ENCODE measurements at regions not wholly inside any gene's neighbourhood (a gene's known extent, or its start where the extent isn't known, plus 50 kb on each side); places are given as distances from the start of the nearest gene placed in this dataset.

GRCh38 chr13:103694033-103694432 lies 627.8 kb upstream of the SLC10A2 start:
- Histone ChIP-seq H3K27me3 (ENCODE audit: insufficient read depth, low read length, poor library complexity) (no peaks in the 10 kb centered on the region), H4K20me1 (ENCODE audit: insufficient read depth, low read length) (no peaks in the 10 kb centered on the region), H3K9me3 (ENCODE audit: insufficient read depth, low read length, severe bottlenecking) (no peaks in the 10 kb centered on the region), H3K4me3 (ENCODE audit: low read depth in 1 of 2, low read length in 2 of 2) (no peak overlapping the region), H3K79me2 (ENCODE audit: insufficient read depth, low read length) (no peaks in the 10 kb centered on the region), H3K4me1 (ENCODE audit: insufficient read depth, low read length) (no peaks in the 10 kb centered on the region), H3K27ac (ENCODE audit: low read length) (no peak overlapping the region), H2AFZ (ENCODE audit: low read depth, low read length) (no peak overlapping the region), H3K9ac (ENCODE audit: low read depth, low read length) (no peak overlapping the region), H3K36me3 (ENCODE audit: insufficient read depth, low read length) (no peaks in the 10 kb centered on the region), H3K4me2 (ENCODE audit: insufficient read depth, low read length) (no peak overlapping the region)
- ATAC-seq (ENCODE audit: insufficient read depth, low read depth) (no peak), DNase-seq (no peak)
- TF ChIP-seq, protein P1, sequence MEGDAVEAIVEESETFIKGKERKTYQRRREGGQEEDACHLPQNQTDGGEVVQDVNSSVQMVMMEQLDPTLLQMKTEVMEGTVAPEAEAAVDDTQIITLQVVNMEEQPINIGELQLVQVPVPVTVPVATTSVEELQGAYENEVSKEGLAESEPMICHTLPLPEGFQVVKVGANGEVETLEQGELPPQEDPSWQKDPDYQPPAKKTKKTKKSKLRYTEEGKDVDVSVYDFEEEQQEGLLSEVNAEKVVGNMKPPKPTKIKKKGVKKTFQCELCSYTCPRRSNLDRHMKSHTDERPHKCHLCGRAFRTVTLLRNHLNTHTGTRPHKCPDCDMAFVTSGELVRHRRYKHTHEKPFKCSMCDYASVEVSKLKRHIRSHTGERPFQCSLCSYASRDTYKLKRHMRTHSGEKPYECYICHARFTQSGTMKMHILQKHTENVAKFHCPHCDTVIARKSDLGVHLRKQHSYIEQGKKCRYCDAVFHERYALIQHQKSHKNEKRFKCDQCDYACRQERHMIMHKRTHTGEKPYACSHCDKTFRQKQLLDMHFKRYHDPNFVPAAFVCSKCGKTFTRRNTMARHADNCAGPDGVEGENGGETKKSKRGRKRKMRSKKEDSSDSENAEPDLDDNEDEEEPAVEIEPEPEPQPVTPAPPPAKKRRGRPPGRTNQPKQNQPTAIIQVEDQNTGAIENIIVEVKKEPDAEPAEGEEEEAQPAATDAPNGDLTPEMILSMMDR (IDR thresholded peaks at IDR 0.05; ENCODE audit: borderline replicate concordance, extremely low read depth, low read length, poor library complexity, severe bottlenecking), result no peak
- no peak for TF ChIP-seq EZH2 (IDR thresholded peaks at IDR 0.05; ENCODE audit: borderline replicate concordance, low read depth, low read length, severe bottlenecking)

GRCh38 chr13:103692442-103692841 lies 626.2 kb upstream of the SLC10A2 start:
- Histone ChIP-seq H3K4me2 (ENCODE audit: insufficient read depth, low read length) (no peak overlapping the region), H3K4me1 (ENCODE audit: insufficient read depth, low read length) (no peaks in the 10 kb centered on the region), H2AFZ (ENCODE audit: low read depth, low read length) (no peak overlapping the region), H3K27ac (ENCODE audit: low read length) (no peak overlapping the region), H3K27me3 (ENCODE audit: insufficient read depth, low read length, poor library complexity) (no peaks in the 10 kb centered on the region), H3K9me3 (ENCODE audit: insufficient read depth, low read length, severe bottlenecking) (no peaks in the 10 kb centered on the region), H4K20me1 (ENCODE audit: insufficient read depth, low read length) (no peaks in the 10 kb centered on the region), H3K9ac (ENCODE audit: low read depth, low read length) (no peak overlapping the region), H3K36me3 (ENCODE audit: insufficient read depth, low read length) (no peaks in the 10 kb centered on the region), H3K79me2 (ENCODE audit: insufficient read depth, low read length) (no peaks in the 10 kb centered on the region), H3K4me3 (ENCODE audit: low read depth in 1 of 2, low read length in 2 of 2) (no peak overlapping the region)
- TF ChIP-seq, protein P1 (IDR thresholded peaks at IDR 0.05; ENCODE audit: borderline replicate concordance, extremely low read depth, low read length, poor library complexity, severe bottlenecking), result no peak
- TF ChIP-seq EZH2 (IDR thresholded peaks at IDR 0.05; ENCODE audit: borderline replicate concordance, low read depth, low read length, severe bottlenecking), result no peak
- DNase-seq, result no peak
- no peak for ATAC-seq (ENCODE audit: insufficient read depth, low read depth)

DNA sequence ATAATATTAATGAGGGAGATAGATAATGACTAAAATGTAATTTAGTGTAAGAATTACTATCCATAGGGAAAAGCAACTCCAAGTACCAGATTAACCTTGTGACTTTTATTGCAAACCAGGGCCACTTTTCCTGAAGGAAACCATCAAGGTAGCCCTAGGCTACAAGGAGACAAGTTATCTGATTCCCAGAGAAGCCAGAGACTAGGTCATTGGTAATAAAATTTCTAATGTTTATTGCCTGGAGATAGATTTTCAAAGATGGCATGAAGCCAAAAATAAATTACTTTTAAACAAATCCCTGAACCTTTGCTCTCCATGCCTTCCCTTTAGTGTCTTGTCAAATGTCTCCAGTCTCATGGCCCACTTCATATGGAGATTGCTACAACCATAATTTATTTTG lies 610.1 kb upstream of the SLC10A2 start:
- Histone ChIP-seq H3K4me2 (ENCODE audit: insufficient read depth, low read length) (no peak overlapping the region), H3K4me1 (ENCODE audit: insufficient read depth, low read length) (no peaks in the 10 kb centered on the region), H3K27me3 (ENCODE audit: insufficient read depth, low read length, poor library complexity) (no peaks in the 10 kb centered on the region), H4K20me1 (ENCODE audit: insufficient read depth, low read length) (no peaks in the 10 kb centered on the region), H3K4me3 (ENCODE audit: low read depth in 1 of 2, low read length in 2 of 2) (no peak overlapping the region), H2AFZ (ENCODE audit: low read depth, low read length) (no peak overlapping the region), H3K36me3 (ENCODE audit: insufficient read depth, low read length) (no peaks in the 10 kb centered on the region), H3K79me2 (ENCODE audit: insufficient read depth, low read length) (no peaks in the 10 kb centered on the region), H3K27ac (ENCODE audit: low read length) (no peak overlapping the region), H3K9ac (ENCODE audit: low read depth, low read length) (no peak overlapping the region), H3K9me3 (ENCODE audit: insufficient read depth, low read length, severe bottlenecking) (no peaks in the 10 kb centered on the region)
- no peak for ATAC-seq (ENCODE audit: insufficient read depth, low read depth)
- DNase-seq, result no peak
- no peak for TF ChIP-seq EZH2 (IDR thresholded peaks at IDR 0.05; ENCODE audit: borderline replicate concordance, low read depth, low read length, severe bottlenecking)
- TF ChIP-seq, protein P1 (IDR thresholded peaks at IDR 0.05; ENCODE audit: borderline replicate concordance, extremely low read depth, low read length, poor library complexity, severe bottlenecking), result no peak

DNA sequence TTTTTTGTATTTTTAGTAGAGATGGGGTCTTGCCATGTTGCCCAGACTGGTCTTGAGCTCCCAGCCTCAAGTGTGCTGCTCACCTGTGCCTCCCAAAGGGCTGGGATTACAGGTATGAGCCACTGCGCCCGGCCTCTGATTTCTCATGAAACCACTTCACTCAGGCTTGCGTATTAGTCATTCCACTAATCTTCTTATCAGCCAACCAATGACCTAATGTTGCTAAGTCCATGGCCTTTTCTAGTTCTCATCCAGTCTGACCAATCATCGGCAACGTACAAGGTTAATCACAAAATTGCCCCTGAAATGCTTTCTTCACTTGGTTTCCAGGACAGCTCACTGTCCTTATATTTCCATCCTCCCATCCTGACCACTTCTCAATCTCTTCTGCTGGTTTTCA lies 605.3 kb upstream of the SLC10A2 start:
- H3K79me2 ChIP-seq (ENCODE audit: insufficient read depth, low read length), result no peaks in the 10 kb centered on the region
- no peak overlapping the region for H2AFZ ChIP-seq (ENCODE audit: low read depth, low read length)
- no peak for DNase-seq
- no peak overlapping the region for H3K27ac ChIP-seq (ENCODE audit: low read length)
- H4K20me1 ChIP-seq (ENCODE audit: insufficient read depth, low read length), result no peaks in the 10 kb centered on the region
- ATAC-seq (ENCODE audit: insufficient read depth, low read depth), result no peak
- no peak for TF ChIP-seq EZH2 (IDR thresholded peaks at IDR 0.05; ENCODE audit: borderline replicate concordance, low read depth, low read length, severe bottlenecking)
- TF ChIP-seq, protein P1 (IDR thresholded peaks at IDR 0.05; ENCODE audit: borderline replicate concordance, extremely low read depth, low read length, poor library complexity, severe bottlenecking), result no peak
- no peak overlapping the region for H3K9ac ChIP-seq (ENCODE audit: low read depth, low read length)
- H3K4me2 ChIP-seq (ENCODE audit: insufficient read depth, low read length), result no peak overlapping the region
- no peaks in the 10 kb centered on the region for H3K27me3 ChIP-seq (ENCODE audit: insufficient read depth, low read length, poor library complexity)
- no peak overlapping the region for H3K4me3 ChIP-seq (ENCODE audit: low read depth in 1 of 2, low read length in 2 of 2)
- H3K36me3 ChIP-seq (ENCODE audit: insufficient read depth, low read length), result no peaks in the 10 kb centered on the region
- no peaks in the 10 kb centered on the region for H3K4me1 ChIP-seq (ENCODE audit: insufficient read depth, low read length)
- no peaks in the 10 kb centered on the region for H3K9me3 ChIP-seq (ENCODE audit: insufficient read depth, low read length, severe bottlenecking)
